Mesenchymal stem cell (in vitro differentiated cells and primary cell): ENCODE measurements at regions not wholly inside any gene's neighbourhood (a gene's known extent, or its start where the extent isn't known, plus 50 kb on each side); places are given as distances from the start of the nearest gene placed in this dataset.
"Not testable (repeated sequence)": the region's sequence is repeated elsewhere in the genome, so short reads cannot be mapped to it uniquely, and the experiment has no call there.

Experiments used
- DNase-seq: peaks from one replicate; pipeline ENCODE4 v3.0.0-alpha.2; 2013
- H2AFZ ChIP-seq: one replicate; pipeline ENCODE4 v1.6.1; 2013; ENCODE audit warnings: low read depth, mild to moderate bottlenecking, control low read depth, inconsistent platforms, low read length, moderate library complexity
- H2AK5ac ChIP-seq: 2 replicates; pipeline ENCODE4 v1.6.1; 2013; ENCODE audit warnings: low read length, moderate library complexity, mild to moderate bottlenecking, inconsistent platforms; ENCODE audit not compliant: severe bottlenecking
- H2BK120ac ChIP-seq: one replicate; pipeline ENCODE4 v1.6.1; 2013; ENCODE audit warnings: low read depth, mild to moderate bottlenecking, inconsistent platforms, low read length, moderate library complexity
- H2BK12ac ChIP-seq, 2 experiments: one replicate each; pipeline ENCODE4 v1.6.1; 2013; ENCODE audit warnings: inconsistent platforms in 2 of 2, low read length in 2 of 2, mild to moderate bottlenecking in 2 of 2, moderate library complexity in 2 of 2, control low read depth in 1 of 2
- H2BK15ac ChIP-seq: one replicate; pipeline ENCODE4 v1.6.1; 2013; ENCODE audit warnings: mild to moderate bottlenecking, low read depth, inconsistent platforms; ENCODE audit not compliant: poor library complexity, severe bottlenecking
- H2BK5ac ChIP-seq: 2 replicates; pipeline ENCODE4 v1.6.1; 2013; ENCODE audit warnings: low read depth, mild to moderate bottlenecking, low read length, control low read depth, inconsistent platforms; ENCODE audit not compliant: poor library complexity, severe bottlenecking
- H3K14ac ChIP-seq, 2 experiments: one replicate each; pipeline ENCODE4 v1.6.1; 2013; ENCODE audit warnings: inconsistent platforms in 2 of 2, low read length in 2 of 2, control low read depth in 1 of 2, mild to moderate bottlenecking in 1 of 2, moderate library complexity in 1 of 2
- H3K18ac ChIP-seq, 2 experiments: one replicate each; pipeline ENCODE4 v1.6.1; 2013; ENCODE audit warnings: inconsistent platforms in 2 of 2, low read length in 2 of 2, control low read depth in 1 of 2, low read depth in 1 of 2, mild to moderate bottlenecking in 1 of 2
- H3K23ac ChIP-seq, 2 experiments: one replicate each; pipeline ENCODE4 v1.6.1; 2013; ENCODE audit warnings: inconsistent platforms in 2 of 2, low read length in 2 of 2, mild to moderate bottlenecking in 2 of 2, moderate library complexity in 2 of 2, control low read depth in 1 of 2
- H3K27ac ChIP-seq: 2 replicates; pipeline ENCODE4 v1.5.1; 2013; ENCODE audit warnings: mild to moderate bottlenecking, moderate library complexity, low read length, control low read depth, inconsistent platforms; ENCODE audit not compliant: poor library complexity, severe bottlenecking
- H3K27me3 ChIP-seq, 2 experiments: 2 replicates each; pipeline versions ENCODE4 v1.6.1 to v1.7.0; 2013; ENCODE audit warnings: low read length in 2 of 2, mild to moderate bottlenecking in 2 of 2, moderate library complexity in 2 of 2, control low read depth in 1 of 2, inconsistent platforms in 1 of 2; ENCODE audit not compliant: control insufficient read depth in 1 of 2, insufficient read depth in 1 of 2
- H3K36me3 ChIP-seq, 2 experiments: 2 replicates each; pipeline versions ENCODE4 v1.6.1 to v1.7.0; 2013; ENCODE audit warnings: low read length in 2 of 2, control low read depth in 1 of 2, inconsistent platforms in 1 of 2, low read depth in 1 of 2, mild to moderate bottlenecking in 1 of 2; ENCODE audit not compliant: insufficient read depth in 2 of 2, control insufficient read depth in 1 of 2
- H3K4ac ChIP-seq, 2 experiments: one replicate each; pipeline ENCODE4 v1.6.1; 2013; ENCODE audit warnings: inconsistent platforms in 2 of 2, low read length in 2 of 2, mild to moderate bottlenecking in 2 of 2, moderate library complexity in 2 of 2, control low read depth in 1 of 2, low read depth in 1 of 2
- H3K4me1 ChIP-seq: 2 replicates; pipeline ENCODE4 v1.6.1; 2013; ENCODE audit warnings: low read depth, low read length, control low read depth; ENCODE audit not compliant: control insufficient read depth, insufficient read depth
- H3K4me2 ChIP-seq: 2 replicates; pipeline ENCODE4 v1.6.1; 2013; ENCODE audit warnings: low read length, mild to moderate bottlenecking, inconsistent platforms; ENCODE audit not compliant: poor library complexity, severe bottlenecking
- H3K4me3 ChIP-seq, 2 experiments: 2 replicates each; pipeline versions ENCODE4 v1.5.1 to v1.7.0; 2013; ENCODE audit warnings: low read length in 2 of 2, mild to moderate bottlenecking in 2 of 2, control low read depth in 1 of 2, low read depth in 1 of 2; ENCODE audit not compliant: insufficient read depth in 1 of 2
- H3K79me1 ChIP-seq: replicated peaks from 2 replicates; pipeline ENCODE4 v1.6.1; 2013; ENCODE audit warnings: mild to moderate bottlenecking, control low read depth, low read length, inconsistent platforms; ENCODE audit not compliant: poor library complexity, severe bottlenecking
- H3K9ac ChIP-seq: 2 replicates; pipeline ENCODE4 v1.7.0; 2013; ENCODE audit warnings: mild to moderate bottlenecking, low read length, moderate library complexity
- H3K9me3 ChIP-seq: 2 replicates; pipeline ENCODE4 v1.7.0; 2013; ENCODE audit warnings: mild to moderate bottlenecking, low read length; ENCODE audit not compliant: control insufficient read depth
- H4K8ac ChIP-seq: one replicate; pipeline ENCODE4 v1.6.1; 2013; ENCODE audit warnings: inconsistent platforms, mild to moderate bottlenecking, low read length, moderate library complexity
- H4K91ac ChIP-seq: one replicate; pipeline ENCODE4 v1.6.1; 2013; ENCODE audit warnings: mild to moderate bottlenecking, low read length, inconsistent platforms
- WGBS: methylation state at CpG from one replicate; pipeline ENCODE4 v1.1.7; 2013; ENCODE audit warnings: mixed read lengths; 5-methylcytosine and 5-hydroxymethylcytosine counted together

DNA sequence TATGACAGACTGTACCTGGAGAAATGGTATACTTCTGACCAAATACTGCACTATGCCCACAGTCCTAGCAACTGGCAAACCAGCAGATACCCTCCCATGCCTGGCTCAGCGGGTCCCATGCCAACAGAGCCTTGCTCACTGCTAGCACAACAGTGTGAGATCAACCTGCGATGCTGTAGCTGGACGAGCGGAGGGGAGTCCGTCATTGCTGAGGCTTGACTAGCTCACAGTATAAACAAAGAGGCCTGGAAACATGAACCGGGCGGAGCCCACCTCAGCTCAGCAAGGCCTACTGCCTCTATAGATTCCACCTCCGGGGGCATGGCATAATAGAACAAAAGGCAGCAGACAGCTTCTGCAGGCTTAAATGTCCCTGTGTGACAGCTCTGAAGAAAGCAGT, 93.2 kb upstream of the CAB39 start:
- no peak overlapping the region for H2AK5ac ChIP-seq
- DNase-seq: no peak
- H3K4ac ChIP-seq: no peak overlapping the region
- no peak overlapping the region for H2AFZ ChIP-seq
- no peak overlapping the region for H2BK120ac ChIP-seq
- no peak overlapping the region for H2BK15ac ChIP-seq
- no peak overlapping the region for H2BK5ac ChIP-seq
- H2BK12ac ChIP-seq: no peak overlapping the region
- H3K23ac ChIP-seq: no peak overlapping the region
- no peak overlapping the region for H3K14ac ChIP-seq
- H3K27me3 ChIP-seq: no peaks in the 10 kb centered on the region
- no peak overlapping the region for H3K4me2 ChIP-seq
- H4K8ac ChIP-seq: no peak overlapping the region
- no peak overlapping the region for H3K27ac ChIP-seq
- H3K4me1 ChIP-seq: peaks cover 2% of the 10 kb centered on the region
- 72% methylated on average over 8 of the region's 8 CpGs for WGBS
- H3K9ac ChIP-seq: no peak overlapping the region
- H4K91ac ChIP-seq: no peak overlapping the region
- H3K36me3 ChIP-seq: no peaks in the 10 kb centered on the region
- no peaks in the 10 kb centered on the region for H3K9me3 ChIP-seq
- H3K18ac ChIP-seq: no peak overlapping the region
- no peak overlapping the region for H3K4me3 ChIP-seq
- H3K79me1 ChIP-seq: no peaks in the 10 kb centered on the region

DNA sequence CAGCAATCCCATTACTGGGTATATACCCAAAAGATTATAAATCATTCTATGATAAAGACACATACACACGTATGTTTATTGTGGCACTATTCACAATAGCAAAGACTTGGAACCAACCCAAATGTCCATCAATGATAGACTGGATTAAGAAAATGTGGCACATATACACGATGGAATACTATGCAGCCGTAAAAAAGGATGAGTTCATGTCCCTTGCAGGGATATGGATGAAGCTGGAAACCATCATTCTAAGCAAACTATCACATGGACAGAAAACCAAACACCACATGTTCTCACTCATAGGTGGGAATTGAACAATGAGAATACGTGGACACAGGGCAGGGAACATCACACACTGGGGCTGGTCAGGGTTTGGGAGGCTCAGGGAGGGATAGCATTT, 87.4 kb upstream of the CAB39 start:
- H3K27ac ChIP-seq, H2AFZ ChIP-seq, H2BK15ac ChIP-seq, H3K36me3 ChIP-seq, DNase-seq, H3K4ac ChIP-seq, H2BK12ac ChIP-seq, H3K18ac ChIP-seq, H3K4me2 ChIP-seq, H3K9me3 ChIP-seq, H3K14ac ChIP-seq, H2BK120ac ChIP-seq, H4K91ac ChIP-seq, H3K4me1 ChIP-seq, H3K9ac ChIP-seq, H4K8ac ChIP-seq, H2BK5ac ChIP-seq, H3K79me1 ChIP-seq, H3K23ac ChIP-seq, H3K27me3 ChIP-seq, H2AK5ac ChIP-seq, H3K4me3 ChIP-seq: not testable (repeated sequence)
- WGBS: 86% methylated on average over 1 of the region's 4 CpGs

DNA sequence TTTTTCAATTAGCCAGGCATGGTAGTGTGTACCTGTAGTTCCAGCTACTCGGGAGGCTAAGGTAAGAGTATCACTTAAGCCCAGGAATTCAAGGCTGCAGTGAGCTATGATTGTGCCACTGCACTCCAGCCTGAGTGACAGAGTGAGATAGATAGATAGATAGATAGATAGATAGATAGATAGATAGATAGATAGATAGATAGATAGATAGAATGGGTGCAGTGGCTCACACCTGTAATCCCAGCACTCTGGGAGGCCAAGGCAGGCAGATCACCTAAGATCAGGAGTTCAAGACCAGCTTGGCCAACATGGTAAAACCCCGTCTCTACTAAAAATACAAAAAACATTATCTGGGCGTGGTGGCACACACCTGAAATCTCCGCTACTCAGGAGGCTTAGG, 85.6 kb upstream of the CAB39 start:
- not testable (repeated sequence) for H2BK5ac ChIP-seq
- 88% methylated on average over 3 of the region's 4 CpGs for WGBS

DNA sequence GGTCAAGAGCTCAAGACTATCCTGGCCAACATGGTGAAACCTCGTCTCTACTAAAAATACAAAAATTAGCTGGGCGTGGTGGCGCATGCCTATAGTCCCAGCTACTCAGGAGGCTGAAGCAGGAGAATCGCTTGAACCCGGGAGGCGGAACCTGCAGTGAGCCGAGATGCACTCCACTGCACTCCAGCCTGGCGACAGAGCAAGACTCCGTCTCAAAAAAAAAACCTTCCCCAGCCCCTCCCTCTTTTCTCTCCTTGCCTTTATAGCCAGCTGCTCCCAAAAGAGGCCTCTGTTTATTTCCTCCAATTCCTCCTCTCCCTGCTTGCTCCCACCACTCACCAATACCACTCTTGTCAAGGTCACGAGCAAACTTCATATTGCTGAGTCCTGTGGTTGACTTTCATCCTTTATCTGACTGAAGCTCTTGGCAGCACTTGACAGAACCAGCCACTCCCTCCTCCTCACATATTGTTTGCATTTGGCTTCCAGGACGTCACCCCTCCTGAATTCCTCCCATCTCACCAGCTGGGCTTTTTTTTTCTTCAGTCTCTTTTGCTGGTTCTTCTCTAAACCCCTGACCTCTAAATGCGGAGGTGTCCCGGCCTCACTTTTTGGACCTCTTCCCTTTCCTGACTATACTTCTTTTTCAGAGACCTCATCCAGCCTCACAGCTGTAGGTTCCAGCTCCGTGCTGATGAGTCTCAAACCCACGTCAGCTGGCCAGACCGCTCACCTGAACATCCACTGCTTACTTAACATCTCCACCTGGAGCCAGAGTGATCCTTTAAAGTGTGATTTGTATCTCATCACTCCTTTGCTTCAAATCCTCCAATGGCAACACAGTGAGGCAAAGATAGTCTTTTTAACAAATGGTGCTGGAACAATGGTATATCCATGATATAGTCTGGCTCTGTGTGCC, 84.6 kb upstream of the CAB39 start:
- H3K27me3 ChIP-seq: no peaks in the 10 kb centered on the region
- DNase-seq: no peak
- no peaks in the 10 kb centered on the region for H3K79me1 ChIP-seq
- no peak overlapping the region for H2AFZ ChIP-seq
- no peak overlapping the region for H4K91ac ChIP-seq
- no peak overlapping the region for H3K14ac ChIP-seq
- H3K36me3 ChIP-seq: no peaks in the 10 kb centered on the region
- no peak overlapping the region for H3K4me2 ChIP-seq
- no peak overlapping the region for H2BK12ac ChIP-seq
- no peak overlapping the region for H4K8ac ChIP-seq
- H3K9ac ChIP-seq: peak overlapping the region; percentile 44
- no peak overlapping the region for H3K18ac ChIP-seq
- WGBS: 78% methylated on average over 16 of the region's 16 CpGs
- peak overlapping the region in 1 of 2 experiments; percentile 50 for H3K4me3 ChIP-seq
- no peak overlapping the region for H2BK120ac ChIP-seq
- no peak overlapping the region for H2BK15ac ChIP-seq
- H2BK5ac ChIP-seq: no peak overlapping the region
- H3K4ac ChIP-seq: no peak overlapping the region
- H2AK5ac ChIP-seq: no peak overlapping the region
- no peaks in the 10 kb centered on the region for H3K9me3 ChIP-seq
- no peak overlapping the region for H3K27ac ChIP-seq
- H3K4me1 ChIP-seq: no peaks in the 10 kb centered on the region
- no peak overlapping the region for H3K23ac ChIP-seq

More for the DNA sequence above, 85.6 kb upstream of the CAB39 start:
- not testable (repeated sequence) for DNase-seq, H3K27ac ChIP-seq, H3K9me3 ChIP-seq, H3K4ac ChIP-seq, H2BK120ac ChIP-seq, H3K79me1 ChIP-seq, H3K27me3 ChIP-seq, H3K18ac ChIP-seq, H3K4me2 ChIP-seq, H3K4me1 ChIP-seq, H2BK12ac ChIP-seq, H2BK15ac ChIP-seq, H4K91ac ChIP-seq, H2AFZ ChIP-seq, H4K8ac ChIP-seq, H3K14ac ChIP-seq, H3K9ac ChIP-seq, H3K23ac ChIP-seq, H3K4me3 ChIP-seq, H3K36me3 ChIP-seq, H2AK5ac ChIP-seq
